HG03108 (cell line): ENCODE measurements at regions not wholly inside any gene's neighbourhood (a gene's known extent, or its start where the extent isn't known, plus 50 kb on each side); places are given as distances from the start of the nearest gene placed in this dataset.

Experiments used
- ATAC-seq: cut with Tn5 transposase; IDR thresholded peaks from one replicate; pipeline ENCODE4 v1.9.1; 2021; ENCODE audit warnings: moderate library complexity; ENCODE audit not compliant: unreplicated experiment

GRCh38 chr5:8234179-8234770, 365.3 kb downstream of the MTRR start:
- no peak for ATAC-seq

- ATAC-seq = no peak
These were observed 369.1 kb downstream of the MTRR start for GRCh38 chr5:8238080-8238479.

GRCh38 chr5:8239198-8239597, 370.2 kb downstream of the MTRR start:
- ATAC-seq = no peak

- no peak for ATAC-seq
These were observed 370.7 kb downstream of the MTRR start for GRCh38 chr5:8239646-8240045.

- no peak for ATAC-seq
These were observed 372.1 kb downstream of the MTRR start for GRCh38 chr5:8241076-8241475.

- ATAC-seq = no peak
These were observed 372.6 kb downstream of the MTRR start for GRCh38 chr5:8241558-8241957.

- ATAC-seq = no peak
These were observed 378.3 kb downstream of the MTRR start for GRCh38 chr5:8247049-8247899.

GRCh38 chr5:8253376-8253775, 384.4 kb downstream of the MTRR start:
- ATAC-seq = no peak

GRCh38 chr5:8254674-8255073, 385.7 kb downstream of the MTRR start:
- ATAC-seq = no peak

GRCh38 chr5:8258801-8259200, 389.9 kb downstream of the MTRR start:
- no peak for ATAC-seq

GRCh38 chr5:8270246-8270645, 401.3 kb downstream of the MTRR start:
- no peak for ATAC-seq

- no peak for ATAC-seq
These were observed 411.9 kb downstream of the MTRR start for GRCh38 chr5:8280711-8281363.

GRCh38 chr5:8288334-8288733, 419.4 kb downstream of the MTRR start:
- no peak for ATAC-seq

- no peak for ATAC-seq
These were observed 420.1 kb downstream of the MTRR start for GRCh38 chr5:8288897-8289516.

GRCh38 chr5:8289779-8290178, 420.8 kb downstream of the MTRR start:
- ATAC-seq = no peak

- ATAC-seq = no peak
These were observed 421.8 kb downstream of the MTRR start for GRCh38 chr5:8290721-8291120.

- no peak for ATAC-seq
These were observed 422.7 kb downstream of the MTRR start for GRCh38 chr5:8291641-8292040.

- ATAC-seq = no peak
These were observed 426.2 kb downstream of the MTRR start for GRCh38 chr5:8295141-8295540.

- no peak for ATAC-seq
These were observed 430.8 kb downstream of the MTRR start for GRCh38 chr5:8299716-8300115.

GRCh38 chr5:8304341-8304740, 435.4 kb downstream of the MTRR start:
- no peak for ATAC-seq

GRCh38 chr5:8306288-8306896, 437.4 kb downstream of the MTRR start:
- no peak for ATAC-seq
